NCI-H146 treated with DMSO at 0.1 percent for 48 hours (cell line): ENCODE measurements at regions not wholly inside any gene's neighbourhood (a gene's known extent, or its start where the extent isn't known, plus 50 kb on each side); places are given as distances from the start of the nearest gene placed in this dataset.
"Not testable (repeated sequence)": the region's sequence is repeated elsewhere in the genome, so short reads cannot be mapped to it uniquely, and the experiment has no call there.

Source experiments
- DNase-seq: peaks from one replicate; lab custom pipeline; 2025; ENCODE audit not compliant: unreplicated experiment; lab: John Stamatoyannopoulos, UW

GRCh38 chr12:43255522-43256111 is 296.4 kb downstream of the ADAMTS20 start:
- no peak for DNase-seq

GRCh38 chr12:43252585-43252984 is 299.4 kb downstream of the ADAMTS20 start:
- DNase-seq: no peak

GRCh38 chr12:43245947-43246346 is 306.1 kb downstream of the ADAMTS20 start:
- DNase-seq: no peak

GRCh38 chr12:43241986-43242385 is 310.0 kb downstream of the ADAMTS20 start:
- no peak for DNase-seq

GRCh38 chr12:43238281-43238680 is 313.7 kb downstream of the ADAMTS20 start:
- no peak for DNase-seq

GRCh38 chr12:43237238-43237879 is 314.6 kb downstream of the ADAMTS20 start:
- DNase-seq: no peak

GRCh38 chr12:43235721-43236120 is 316.3 kb downstream of the ADAMTS20 start:
- no peak for DNase-seq

- DNase-seq: no peak
Measured at GRCh38 chr12:43233861-43234260, 318.1 kb downstream of the ADAMTS20 start.

- DNase-seq: no peak
Measured at GRCh38 chr12:43226151-43226550, 325.9 kb downstream of the ADAMTS20 start.

GRCh38 chr12:43224190-43224805 is 327.7 kb downstream of the ADAMTS20 start:
- DNase-seq: not testable (repeated sequence)

GRCh38 chr12:43222796-43223195 is 329.2 kb downstream of the ADAMTS20 start:
- no peak for DNase-seq

- DNase-seq: no peak
Measured at GRCh38 chr12:43221216-43221615, 330.8 kb downstream of the ADAMTS20 start.

- no peak for DNase-seq
Measured at GRCh38 chr12:43216490-43216889, 335.5 kb downstream of the ADAMTS20 start.

- DNase-seq: no peak
Measured at GRCh38 chr12:43214166-43214565, 337.8 kb downstream of the ADAMTS20 start.

GRCh38 chr12:43213608-43214007 is 338.4 kb downstream of the ADAMTS20 start:
- DNase-seq: no peak

- DNase-seq: no peak
Measured at GRCh38 chr12:43210485-43211192, 341.4 kb downstream of the ADAMTS20 start.

GRCh38 chr12:43208627-43209026 is 343.4 kb downstream of the ADAMTS20 start:
- no peak for DNase-seq

- DNase-seq: no peak
Measured at GRCh38 chr12:43208221-43208620, 343.8 kb downstream of the ADAMTS20 start.

- no peak for DNase-seq
Measured at GRCh38 chr12:43206396-43206795, 345.6 kb downstream of the ADAMTS20 start.

- no peak for DNase-seq
Measured at GRCh38 chr12:43198608-43199007, 353.4 kb downstream of the ADAMTS20 start.

GRCh38 chr12:43196268-43196907 is 355.6 kb downstream of the ADAMTS20 start:
- DNase-seq: no peak
